ENCODE measurements at regions not wholly inside any gene's neighbourhood (a gene's known extent, or its start where the extent isn't known, plus 50 kb on each side); places are given as distances from the start of the nearest gene placed in this dataset.

GRCh38 chr2:215667585-215668377, 231.9 kb upstream of the FN1 start:
- H3K79me2 ChIP-seq (ENCODE audit: insufficient read depth), result no peaks in the 10 kb centered on the region
- no peak for DNase-seq
- H2AFZ ChIP-seq (ENCODE audit: low read depth), result no peak overlapping the region; the same call in 1 of the 2 replicates
- WGBS (ENCODE audit: low lambda C conversion rate), result 66% methylated on average over 10 of the region's 10 CpGs
- H3K9ac ChIP-seq, result no peak overlapping the region
- CTCF ChIA-PET, result interaction anchor here (1.0 kb wide), 1 partner anchor 14 kb away, joined by 3 read pairs; no protein-coding TSS in a partner anchor
- no peaks in the 10 kb centered on the region for H3K27me3 ChIP-seq (ENCODE audit: insufficient read depth)
- no peaks in the 10 kb centered on the region for H3K9me2 ChIP-seq
- H3K4me2 ChIP-seq, result no peak overlapping the region
- H3K4me1 ChIP-seq (ENCODE audit: control insufficient read depth in 1 of 2, insufficient read depth in 2 of 2, low read depth in 1 of 2, low read length in 1 of 2), result peaks cover 4 to 15% of the 10 kb centered on the region in 2 experiments; a peak in 3 of 4 replicates
- no peak overlapping the region; a peak in 1 of 4 replicates for H3K27ac ChIP-seq (ENCODE audit: low read depth in 2 of 2, low read length in 1 of 2)
- POLR2A ChIA-PET, result no interaction called here
- no peaks in the 10 kb centered on the region for H3K36me3 ChIP-seq (replicated peaks in 1 of 2; ENCODE audit: control insufficient read depth in 1 of 2, insufficient read depth in 2 of 2, low read length in 1 of 2)
- no peaks in the 10 kb centered on the region for H3K9me3 ChIP-seq
- TF ChIP-seq JUND (IDR thresholded peaks at IDR 0.05) (peak; percentile 32; the same call in 1 of the 2 replicates), GATA2 (CRISPR knock-in tag; IDR thresholded peaks at IDR 0.05) (no peak)
- no peaks in the 10 kb centered on the region for H4K20me1 ChIP-seq (ENCODE audit: insufficient read depth)
- no peak overlapping the region for H3K4me3 ChIP-seq (ENCODE audit: low read depth in 2 of 2, low read length in 1 of 2)
- peaks cover 13% of the 10 kb centered on the region for H3F3A ChIP-seq (replicated peaks; ENCODE audit: insufficient read depth)

GRCh38 chr2:215664847-215665525, 229.1 kb upstream of the FN1 start:
- Histone ChIP-seq H2AFZ (ENCODE audit: low read depth) (peak overlapping the region; percentile 70; the same call in 1 of the 2 replicates), H3K79me2 (ENCODE audit: insufficient read depth) (no peaks in the 10 kb centered on the region), H4K20me1 (ENCODE audit: insufficient read depth) (no peaks in the 10 kb centered on the region), H3K27me3 (ENCODE audit: insufficient read depth) (no peaks in the 10 kb centered on the region), H3K27ac (ENCODE audit: low read depth in 2 of 2, low read length in 1 of 2) (peak overlapping the region; percentile 47 to 81; a peak in 3 of 4 replicates), H3K4me3 (ENCODE audit: low read depth in 2 of 2, low read length in 1 of 2) (no peak overlapping the region), H3K9me2 (no peaks in the 10 kb centered on the region), H3K4me1 (ENCODE audit: control insufficient read depth in 1 of 2, insufficient read depth in 2 of 2, low read depth in 1 of 2, low read length in 1 of 2) (peaks cover 4 to 27% of the 10 kb centered on the region in 2 experiments; a peak in 3 of 4 replicates), H3K36me3 (replicated peaks in 1 of 2; ENCODE audit: control insufficient read depth in 1 of 2, insufficient read depth in 2 of 2, low read length in 1 of 2) (no peaks in the 10 kb centered on the region), H3F3A (replicated peaks; ENCODE audit: insufficient read depth) (peaks cover 13% of the 10 kb centered on the region), H3K9ac (peak overlapping the region; percentile 5; the same call in 1 of the 2 replicates), H3K4me2 (peak overlapping the region; percentile 35; the same call in 1 of the 2 replicates), H3K9me3 (no peaks in the 10 kb centered on the region)
- 66% methylated on average over 3 of the region's 3 CpGs for WGBS (ENCODE audit: low lambda C conversion rate)
- ChIA-PET CTCF (no interaction called here), POLR2A (no interaction called here)
- no peak for DNase-seq
- TF ChIP-seq RXRA (IDR thresholded peaks at IDR 0.05; ENCODE audit: borderline replicate concordance, low read depth), result no peak; the same call in 1 of the 2 replicates
- TF ChIP-seq FOSL2 (IDR thresholded peaks at IDR 0.05; ENCODE audit: borderline replicate concordance, low read depth), result peak; percentile 92
- TF ChIP-seq NFIC (IDR thresholded peaks at IDR 0.05; ENCODE audit: borderline replicate concordance), result peak; percentile 49; the same call in 1 of the 2 replicates
- peak; percentile 37; the same call in 1 of the 2 replicates for TF ChIP-seq MAX (IDR thresholded peaks at IDR 0.05; ENCODE audit: low read depth)
- no peak; the same call in 1 of the 2 replicates for TF ChIP-seq ELF1 (IDR thresholded peaks at IDR 0.05)
- TF ChIP-seq CHD2 (IDR thresholded peaks at IDR 0.05; ENCODE audit: low read length, partially characterized antibody), result no peak
- TF ChIP-seq JUND (IDR thresholded peaks at IDR 0.05), result peak; percentile 90
- TF ChIP-seq TEAD4 (IDR thresholded peaks at IDR 0.05; ENCODE audit: borderline replicate concordance, insufficient read depth), result peak; percentile 69
- peak; percentile 84 for TF ChIP-seq TCF12 (IDR thresholded peaks at IDR 0.05)
- 0 out of 2 replicates have a peak, but pooled peaks have one; percentile 15 for TF ChIP-seq REST (IDR thresholded peaks at IDR 0.05; ENCODE audit: low read depth, low read length)
- TF ChIP-seq FOXJ3 (CRISPR knock-in tag; IDR thresholded peaks at IDR 0.05), result no peak
- TF ChIP-seq MEF2A (IDR thresholded peaks at IDR 0.05; ENCODE audit: borderline replicate concordance, low read depth), result peak; percentile 53
- TF ChIP-seq EP300 (IDR thresholded peaks at IDR 0.05; ENCODE audit: borderline replicate concordance in 1 of 2, low read depth in 1 of 2, low read length in 1 of 2), result peak in 1 of 2 experiments; percentile 59; a peak in 2 of 4 replicates
- peak; percentile 69 for TF ChIP-seq PBX3 (IDR thresholded peaks at IDR 0.05)

Data from SK-N-SH (cell line).